ENCODE measurements at regions not wholly inside any gene's neighbourhood (a gene's known extent, or its start where the extent isn't known, plus 50 kb on each side); places are given as distances from the start of the nearest gene placed in this dataset.

GRCh38 chr16:73171380-73171779, 123.5 kb upstream of the ZFHX3 start:
- peak overlapping the region; percentile 95 to 100; a peak in 3 of 4 replicates for H3K27ac ChIP-seq (ENCODE audit: low read depth in 2 of 2, low read length in 1 of 2)
- ChIA-PET POLR2A (no interaction called here), CTCF (interaction anchor here (1.4 to 1.9 kb wide), 2 partner anchors 116 to 338 kb away, joined by 5 to 6 read pairs; no protein-coding TSS in a partner anchor)
- no peak overlapping the region for H3K4me3 ChIP-seq (ENCODE audit: low read depth in 2 of 2, low read length in 1 of 2)
- H3K9ac ChIP-seq, result no peak overlapping the region
- H3F3A ChIP-seq (replicated peaks; ENCODE audit: insufficient read depth), result peaks cover 21% of the 10 kb centered on the region
- H3K36me3 ChIP-seq (replicated peaks in 1 of 2; ENCODE audit: control insufficient read depth in 1 of 2, insufficient read depth in 2 of 2, low read length in 1 of 2), result no peaks in the 10 kb centered on the region
- WGBS (ENCODE audit: low lambda C conversion rate), result 70% methylated on average over 6 of the region's 9 CpGs
- H4K20me1 ChIP-seq (ENCODE audit: insufficient read depth), result no peaks in the 10 kb centered on the region
- H2AFZ ChIP-seq (ENCODE audit: low read depth), result 0 out of 2 replicates have a peak overlapping the region, but pooled peaks have one; percentile 88
- H3K4me1 ChIP-seq (ENCODE audit: control insufficient read depth in 1 of 2, insufficient read depth in 2 of 2, low read depth in 1 of 2, low read length in 1 of 2), result peaks cover 27 to 50% of the 10 kb centered on the region in 2 experiments
- H3K9me2 ChIP-seq, result no peaks in the 10 kb centered on the region
- peak; percentile 42 for DNase-seq
- H3K79me2 ChIP-seq (ENCODE audit: insufficient read depth), result no peaks in the 10 kb centered on the region
- peak overlapping the region; percentile 58; the same call in 1 of the 2 replicates for H3K4me2 ChIP-seq
- no peaks in the 10 kb centered on the region for H3K27me3 ChIP-seq (ENCODE audit: insufficient read depth)
- no peaks in the 10 kb centered on the region for H3K9me3 ChIP-seq
- TF ChIP-seq IRF3 (IDR thresholded peaks at IDR 0.05; ENCODE audit: low read depth, low read length), result no peak
- no peak for TF ChIP-seq RFX5 (IDR thresholded peaks at IDR 0.05; ENCODE audit: low read length)
- TF ChIP-seq CHD2 (IDR thresholded peaks at IDR 0.05; ENCODE audit: low read length, partially characterized antibody), result no peak

GRCh38 chr16:73170612-73171038, 122.7 kb upstream of the ZFHX3 start:
- ChIA-PET CTCF (interaction anchor here (0.6 to 1.2 kb wide), 2 partner anchors 13 to 69 kb away, joined by 4 read pairs; no protein-coding TSS in a partner anchor), POLR2A (interaction anchor here (0.6 kb wide), 1 partner anchor 11 kb away, joined by 3 read pairs; no protein-coding TSS in a partner anchor)
- Histone ChIP-seq H3K36me3 (replicated peaks in 1 of 2; ENCODE audit: control insufficient read depth in 1 of 2, insufficient read depth in 2 of 2, low read length in 1 of 2) (no peaks in the 10 kb centered on the region), H3K9me2 (no peaks in the 10 kb centered on the region), H3K4me2 (no peak overlapping the region), H3F3A (replicated peaks; ENCODE audit: insufficient read depth) (peaks cover 21% of the 10 kb centered on the region), H2AFZ (ENCODE audit: low read depth) (no peak overlapping the region), H3K79me2 (ENCODE audit: insufficient read depth) (no peaks in the 10 kb centered on the region), H3K9ac (no peak overlapping the region), H3K9me3 (no peaks in the 10 kb centered on the region), H3K27ac (ENCODE audit: low read depth in 2 of 2, low read length in 1 of 2) (peak overlapping the region in 1 of 2 experiments; percentile 100; a peak in 2 of 4 replicates), H3K4me1 (ENCODE audit: control insufficient read depth in 1 of 2, insufficient read depth in 2 of 2, low read depth in 1 of 2, low read length in 1 of 2) (peaks cover 27 to 54% of the 10 kb centered on the region in 2 experiments), H4K20me1 (ENCODE audit: insufficient read depth) (no peaks in the 10 kb centered on the region), H3K27me3 (ENCODE audit: insufficient read depth) (no peaks in the 10 kb centered on the region), H3K4me3 (ENCODE audit: low read depth in 2 of 2, low read length in 1 of 2) (no peak overlapping the region)
- TF ChIP-seq RCOR1 (IDR thresholded peaks at IDR 0.05; ENCODE audit: low read length), result no peak
- 96% methylated on average over 10 of the region's 10 CpGs for WGBS (ENCODE audit: low lambda C conversion rate)
- peak; percentile 53 for DNase-seq

GRCh38 chr16:73166947-73167550, 119.1 kb upstream of the ZFHX3 start:
- Histone ChIP-seq H3K27ac (ENCODE audit: low read depth in 2 of 2, low read length in 1 of 2) (peak overlapping the region; percentile 59 to 79; a peak in 3 of 4 replicates), H3K79me2 (ENCODE audit: insufficient read depth) (no peaks in the 10 kb centered on the region)
- TF ChIP-seq NRF1 (IDR thresholded peaks at IDR 0.05; ENCODE audit: low read depth, low read length), result no peak
- 0 out of 2 replicates have a peak, but pooled peaks have one; percentile 15 for TF ChIP-seq RCOR1 (IDR thresholded peaks at IDR 0.05; ENCODE audit: low read length)
- TF ChIP-seq TCF12 (IDR thresholded peaks at IDR 0.05), result peak; percentile 64
- TF ChIP-seq RXRA (IDR thresholded peaks at IDR 0.05; ENCODE audit: borderline replicate concordance, low read depth), result no peak
- TF ChIP-seq RAD21 (IDR thresholded peaks at IDR 0.05; ENCODE audit: low read length), result peak; percentile 20; the same call in 1 of the 2 replicates
- no peak for TF ChIP-seq YY1 (IDR thresholded peaks at IDR 0.05; ENCODE audit: low read depth)
- no peak for TF ChIP-seq ZBTB33 (IDR thresholded peaks at IDR 0.05; ENCODE audit: borderline replicate concordance, low read depth)
- no peak for TF ChIP-seq FOSL2 (IDR thresholded peaks at IDR 0.05; ENCODE audit: borderline replicate concordance, low read depth)
- no peak for TF ChIP-seq EZH2phosphoT487 (IDR thresholded peaks at IDR 0.05; ENCODE audit: borderline replicate concordance, low read depth)
- 0 out of 2 replicates have a peak, but pooled peaks have one; percentile 35 for TF ChIP-seq TEAD4 (IDR thresholded peaks at IDR 0.05; ENCODE audit: borderline replicate concordance, insufficient read depth)
- no peak for TF ChIP-seq FOXJ3 (CRISPR knock-in tag; IDR thresholded peaks at IDR 0.05)
- TF ChIP-seq TAF1 (IDR thresholded peaks at IDR 0.05; ENCODE audit: borderline replicate concordance, low read depth, low read length), result no peak
- no peak for TF ChIP-seq IRF3 (IDR thresholded peaks at IDR 0.05; ENCODE audit: low read depth, low read length)

More at GRCh38 chr16:73166947-73167550, 119.1 kb upstream of the ZFHX3 start:
- Histone ChIP-seq H3K9ac (peak overlapping the region; percentile 29; the same call in 1 of the 2 replicates), H3K4me1 (ENCODE audit: control insufficient read depth in 1 of 2, insufficient read depth in 2 of 2, low read depth in 1 of 2, low read length in 1 of 2) (peaks cover 15 to 37% of the 10 kb centered on the region in 2 experiments), H3K4me2 (peak overlapping the region; percentile 68), H3K4me3 (ENCODE audit: low read depth in 2 of 2, low read length in 1 of 2) (peak overlapping the region in 1 of 2 experiments; percentile 1; a peak in 2 of 4 replicates), H3K36me3 (replicated peaks in 1 of 2; ENCODE audit: control insufficient read depth in 1 of 2, insufficient read depth in 2 of 2, low read length in 1 of 2) (no peaks in the 10 kb centered on the region), H2AFZ (ENCODE audit: low read depth) (peak overlapping the region; percentile 67; the same call in 1 of the 2 replicates), H3K9me2 (no peaks in the 10 kb centered on the region), H3K9me3 (no peaks in the 10 kb centered on the region), H3F3A (replicated peaks; ENCODE audit: insufficient read depth) (peaks cover 4% of the 10 kb centered on the region), H4K20me1 (ENCODE audit: insufficient read depth) (no peaks in the 10 kb centered on the region), H3K27me3 (ENCODE audit: insufficient read depth) (no peaks in the 10 kb centered on the region)
- ChIA-PET POLR2A (interaction anchor here (0.6 kb wide), 1 partner anchor 1314 kb away, joined by 3 read pairs; no protein-coding TSS in a partner anchor), CTCF (interaction anchor here (1.2 to 1.5 kb wide), 2 partner anchors 57 to 971 kb away, joined by 3 read pairs; no protein-coding TSS in a partner anchor)
- peak; percentile 51 for DNase-seq
- 9% methylated on average over 3 of the region's 3 CpGs for WGBS (ENCODE audit: low lambda C conversion rate)

All from SK-N-SH (cell line).